ENCODE measurements at regions not wholly inside any gene's neighbourhood (a gene's known extent, or its start where the extent isn't known, plus 50 kb on each side); places are given as distances from the start of the nearest gene placed in this dataset.

GRCh38 chr5:54876976-54877375 lies 108.4 kb downstream of the ESM1 start:
- TF ChIP-seq CTCF (IDR thresholded peaks at IDR 0.05) (no peak), POLR2A (IDR thresholded peaks at IDR 0.05) (no peak)
